ENCODE measurements at regions not wholly inside any gene's neighbourhood (a gene's known extent, or its start where the extent isn't known, plus 50 kb on each side); places are given as distances from the start of the nearest gene placed in this dataset.
"Not testable (repeated sequence)": the region's sequence is repeated elsewhere in the genome, so short reads cannot be mapped to it uniquely, and the experiment has no call there.

DNA sequence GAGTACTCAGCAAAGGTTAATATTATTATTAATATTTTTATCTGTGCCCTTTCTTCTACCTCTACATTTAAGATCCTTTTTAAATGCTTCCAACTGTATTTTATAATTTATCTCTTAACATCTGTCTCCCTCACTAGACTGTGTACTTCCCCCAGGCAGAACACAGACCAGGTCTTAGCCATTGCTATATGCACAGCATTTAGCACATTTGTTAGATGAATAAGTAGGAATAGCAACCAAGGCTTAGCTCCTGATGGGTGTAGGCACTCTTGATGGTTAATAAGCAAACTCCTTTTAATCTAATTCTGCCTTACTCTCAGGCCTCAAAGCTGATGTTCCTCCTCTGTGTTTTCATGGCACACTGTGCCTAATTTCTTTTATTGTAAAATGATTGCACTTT, 83.7 kb upstream of the GNG12 start:
- no peak overlapping the region for H3K27ac ChIP-seq
- no peak overlapping the region for H2AFZ ChIP-seq
- no peaks in the 10 kb centered on the region for H3K79me2 ChIP-seq
- H3K36me3 ChIP-seq (ENCODE audit: control insufficient read depth, insufficient read depth, low read length), result no peaks in the 10 kb centered on the region
- no peak overlapping the region for H3K9ac ChIP-seq
- no peaks in the 10 kb centered on the region for H3K9me3 ChIP-seq (ENCODE audit: control insufficient read depth, low read length)
- no peaks in the 10 kb centered on the region for H3K4me1 ChIP-seq
- no peak overlapping the region for H3K4me3 ChIP-seq (ENCODE audit: low read depth, low read length)
- no peaks in the 10 kb centered on the region for H3K27me3 ChIP-seq (ENCODE audit: control insufficient read depth, insufficient read depth, low read length)
- H3K4me2 ChIP-seq (ENCODE audit: low read length), result no peak overlapping the region
- TF ChIP-seq, protein P1, sequence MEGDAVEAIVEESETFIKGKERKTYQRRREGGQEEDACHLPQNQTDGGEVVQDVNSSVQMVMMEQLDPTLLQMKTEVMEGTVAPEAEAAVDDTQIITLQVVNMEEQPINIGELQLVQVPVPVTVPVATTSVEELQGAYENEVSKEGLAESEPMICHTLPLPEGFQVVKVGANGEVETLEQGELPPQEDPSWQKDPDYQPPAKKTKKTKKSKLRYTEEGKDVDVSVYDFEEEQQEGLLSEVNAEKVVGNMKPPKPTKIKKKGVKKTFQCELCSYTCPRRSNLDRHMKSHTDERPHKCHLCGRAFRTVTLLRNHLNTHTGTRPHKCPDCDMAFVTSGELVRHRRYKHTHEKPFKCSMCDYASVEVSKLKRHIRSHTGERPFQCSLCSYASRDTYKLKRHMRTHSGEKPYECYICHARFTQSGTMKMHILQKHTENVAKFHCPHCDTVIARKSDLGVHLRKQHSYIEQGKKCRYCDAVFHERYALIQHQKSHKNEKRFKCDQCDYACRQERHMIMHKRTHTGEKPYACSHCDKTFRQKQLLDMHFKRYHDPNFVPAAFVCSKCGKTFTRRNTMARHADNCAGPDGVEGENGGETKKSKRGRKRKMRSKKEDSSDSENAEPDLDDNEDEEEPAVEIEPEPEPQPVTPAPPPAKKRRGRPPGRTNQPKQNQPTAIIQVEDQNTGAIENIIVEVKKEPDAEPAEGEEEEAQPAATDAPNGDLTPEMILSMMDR (IDR thresholded peaks at IDR 0.05), result no peak

- Histone ChIP-seq H3K4me1 (no peaks in the 10 kb centered on the region), H3K36me3 (ENCODE audit: control insufficient read depth, insufficient read depth, low read length) (no peaks in the 10 kb centered on the region), H3K9me3 (ENCODE audit: control insufficient read depth, low read length) (no peaks in the 10 kb centered on the region), H3K79me2 (no peaks in the 10 kb centered on the region), H3K9ac (no peak overlapping the region), H3K4me3 (ENCODE audit: low read depth, low read length) (no peak overlapping the region), H2AFZ (no peak overlapping the region), H3K27me3 (ENCODE audit: control insufficient read depth, insufficient read depth, low read length) (no peaks in the 10 kb centered on the region), H3K27ac (no peak overlapping the region), H3K4me2 (ENCODE audit: low read length) (no peak overlapping the region)
- TF ChIP-seq, protein P1 (IDR thresholded peaks at IDR 0.05), result no peak
These were observed 83.0 kb upstream of the GNG12 start for GRCh38 chr1:67916140-67916886.

DNA sequence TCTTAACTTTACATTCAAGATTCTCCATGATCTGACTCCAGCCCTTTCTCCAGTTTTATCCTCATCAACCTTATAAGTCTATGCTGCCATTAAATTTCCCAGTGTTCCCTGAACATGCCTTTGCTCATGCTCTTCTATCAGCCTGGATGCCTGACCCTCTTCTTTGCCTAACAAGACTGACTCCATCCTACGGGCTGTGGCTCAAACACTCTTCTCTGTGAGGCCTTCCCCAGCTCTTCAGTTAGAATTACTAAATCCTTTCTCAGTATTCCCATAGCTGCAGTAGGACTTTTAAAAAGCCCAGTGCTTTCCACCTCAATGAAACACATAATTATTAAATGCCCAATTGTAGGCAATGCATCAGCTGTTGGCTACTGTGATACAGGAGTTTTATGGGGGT, 76.5 kb upstream of the GNG12 start:
- no peaks in the 10 kb centered on the region for H3K36me3 ChIP-seq (ENCODE audit: control insufficient read depth, insufficient read depth, low read length)
- TF ChIP-seq, protein P1 (IDR thresholded peaks at IDR 0.05), result no peak
- H3K79me2 ChIP-seq, result no peaks in the 10 kb centered on the region

GRCh38 chr1:67908250-67908936, 75.1 kb upstream of the GNG12 start:
- Histone ChIP-seq H3K9me3 (ENCODE audit: control insufficient read depth, low read length) (no peaks in the 10 kb centered on the region), H3K9ac (no peak overlapping the region), H2AFZ (no peak overlapping the region), H3K27me3 (ENCODE audit: control insufficient read depth, insufficient read depth, low read length) (no peaks in the 10 kb centered on the region), H3K4me1 (no peaks in the 10 kb centered on the region), H3K4me2 (ENCODE audit: low read length) (no peak overlapping the region), H3K36me3 (ENCODE audit: control insufficient read depth, insufficient read depth, low read length) (no peaks in the 10 kb centered on the region), H3K4me3 (ENCODE audit: low read depth, low read length) (no peak overlapping the region), H3K27ac (no peak overlapping the region), H3K79me2 (no peaks in the 10 kb centered on the region)
- TF ChIP-seq, protein P1 (IDR thresholded peaks at IDR 0.05), result no peak

More for the DNA sequence above, 76.5 kb upstream of the GNG12 start:
- Histone ChIP-seq H3K9ac (no peak overlapping the region), H3K4me3 (ENCODE audit: low read depth, low read length) (no peak overlapping the region), H3K4me2 (ENCODE audit: low read length) (no peak overlapping the region), H3K27ac (no peak overlapping the region), H3K9me3 (ENCODE audit: control insufficient read depth, low read length) (no peaks in the 10 kb centered on the region), H2AFZ (no peak overlapping the region), H3K27me3 (ENCODE audit: control insufficient read depth, insufficient read depth, low read length) (no peaks in the 10 kb centered on the region), H3K4me1 (no peaks in the 10 kb centered on the region)

- H3K9ac ChIP-seq; H3K79me2 ChIP-seq; H2AFZ ChIP-seq; H3K27ac ChIP-seq; H3K27me3 ChIP-seq (ENCODE audit: control insufficient read depth, insufficient read depth, low read length); H3K4me2 ChIP-seq (ENCODE audit: low read length); H3K9me3 ChIP-seq (ENCODE audit: control insufficient read depth, low read length); H3K4me1 ChIP-seq; H3K36me3 ChIP-seq (ENCODE audit: control insufficient read depth, insufficient read depth, low read length); H3K4me3 ChIP-seq (ENCODE audit: low read depth, low read length): not testable (repeated sequence)
These were observed 74.2 kb upstream of the GNG12 start for GRCh38 chr1:67907467-67907866.

GRCh38 chr1:67906015-67906414, 72.7 kb upstream of the GNG12 start:
- H3K9ac ChIP-seq; H3K4me3 ChIP-seq (ENCODE audit: low read depth, low read length); H3K4me2 ChIP-seq (ENCODE audit: low read length); H3K9me3 ChIP-seq (ENCODE audit: control insufficient read depth, low read length); H3K27me3 ChIP-seq (ENCODE audit: control insufficient read depth, insufficient read depth, low read length); H3K36me3 ChIP-seq (ENCODE audit: control insufficient read depth, insufficient read depth, low read length); H3K27ac ChIP-seq; H2AFZ ChIP-seq; H3K79me2 ChIP-seq; H3K4me1 ChIP-seq: not testable (repeated sequence)

DNA sequence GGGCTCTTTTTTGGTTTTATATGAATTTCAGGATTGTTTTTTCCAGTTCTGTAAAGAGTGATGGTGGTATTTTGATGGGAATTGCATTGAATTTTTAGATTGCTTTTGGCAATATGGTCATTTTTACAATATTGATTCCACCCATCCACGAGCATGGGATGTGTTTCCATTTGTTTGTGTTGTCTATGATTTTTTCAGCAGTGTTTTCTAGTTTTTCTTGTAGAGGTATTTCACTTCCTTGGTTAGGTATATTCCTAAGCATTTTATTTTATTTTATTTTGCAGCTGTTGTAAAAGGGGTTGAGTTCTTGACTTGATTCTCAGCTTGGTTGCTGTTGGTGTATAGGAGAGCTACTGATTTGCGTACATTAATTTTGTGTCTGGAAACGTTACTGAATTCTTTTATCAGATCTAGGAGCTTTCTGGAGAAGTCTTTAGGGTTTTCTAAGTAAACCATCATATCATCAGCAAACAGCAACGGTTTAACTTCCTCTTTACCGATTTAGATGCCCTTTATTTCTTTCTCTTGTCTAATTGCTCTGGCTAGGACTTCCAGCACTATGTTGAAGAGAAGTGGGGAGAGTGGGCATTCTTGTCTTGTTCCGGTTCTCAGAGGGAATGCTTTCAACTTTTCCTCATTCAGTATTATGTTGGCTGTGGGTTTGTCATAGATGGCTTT, 69.4 kb upstream of the GNG12 start:
- not testable (repeated sequence) for H2AFZ ChIP-seq; H3K9me3 ChIP-seq (ENCODE audit: control insufficient read depth, low read length); H3K4me1 ChIP-seq; H3K27ac ChIP-seq; H3K36me3 ChIP-seq (ENCODE audit: control insufficient read depth, insufficient read depth, low read length); H3K4me3 ChIP-seq (ENCODE audit: low read depth, low read length); H3K27me3 ChIP-seq (ENCODE audit: control insufficient read depth, insufficient read depth, low read length); H3K9ac ChIP-seq; H3K79me2 ChIP-seq; H3K4me2 ChIP-seq (ENCODE audit: low read length)

Measured in parathyroid adenoma (tissue), 2 donors.